GM18517 (cell line): ENCODE measurements at regions not wholly inside any gene's neighbourhood (a gene's known extent, or its start where the extent isn't known, plus 50 kb on each side); places are given as distances from the start of the nearest gene placed in this dataset.

Experiments used
- ATAC-seq: cut with Tn5 transposase; IDR thresholded peaks from one replicate; pipeline ENCODE4 v1.9.1; 2021; ENCODE audit warnings: mild to moderate bottlenecking, moderate library complexity; ENCODE audit not compliant: unreplicated experiment

DNA sequence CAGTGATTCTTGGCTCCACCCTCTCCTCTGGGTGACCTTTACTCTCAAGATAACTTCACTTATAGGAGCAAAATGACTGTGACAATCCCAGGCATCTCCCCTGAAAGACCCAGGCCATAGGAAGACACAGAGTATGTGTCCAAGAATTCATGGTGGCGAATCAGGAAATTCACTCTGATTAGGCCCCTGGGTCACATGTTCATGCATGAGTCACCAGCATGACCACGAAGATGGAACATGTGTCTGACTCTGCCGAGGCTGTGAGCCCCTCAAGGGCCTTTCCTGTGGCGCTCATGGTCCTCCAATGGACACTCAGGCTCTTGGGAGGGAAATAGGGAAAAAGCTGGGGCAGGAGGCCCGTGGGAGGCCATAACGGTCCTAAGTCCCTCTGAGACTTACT is 74.0 kb upstream of the TEX51 start:
- ATAC-seq: no peak

DNA sequence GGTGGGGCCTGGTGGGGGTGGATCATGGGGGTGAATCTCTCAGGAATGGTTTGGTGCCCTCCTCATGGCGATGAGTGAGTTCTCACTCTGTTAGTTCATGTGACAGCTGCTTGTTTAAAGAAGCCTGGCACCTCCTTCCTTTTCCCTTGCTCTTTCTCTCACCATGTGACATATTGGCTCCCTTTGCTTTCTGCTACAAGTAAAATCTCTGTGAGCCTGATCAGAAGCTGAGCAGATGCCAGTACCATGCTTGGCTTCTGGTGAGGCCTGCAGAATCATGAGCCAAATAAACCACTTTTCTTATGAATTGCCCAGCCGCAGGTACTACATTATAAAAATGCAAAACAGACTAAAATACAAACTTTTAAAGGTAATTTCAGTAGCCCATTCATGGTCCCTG is 73.4 kb upstream of the TEX51 start:
- ATAC-seq: no peak

DNA sequence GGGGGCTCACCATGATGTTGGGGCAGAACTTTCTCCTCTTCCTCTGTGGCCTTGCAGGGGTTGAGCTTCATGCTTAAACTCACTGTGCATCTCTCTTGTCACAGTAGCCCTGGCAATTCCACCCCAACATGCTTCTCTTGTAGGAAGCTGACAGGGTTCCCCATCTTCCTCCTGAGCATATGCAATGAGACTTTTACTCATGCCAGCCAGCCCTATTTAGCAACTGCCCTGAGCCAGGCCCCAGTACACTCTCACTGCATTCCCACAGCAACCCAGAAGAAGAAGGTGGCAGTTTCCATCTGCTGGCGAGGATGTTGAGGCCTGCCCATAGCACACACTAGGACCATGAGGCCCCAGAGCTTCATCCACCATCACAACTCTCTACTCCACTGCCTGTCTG is 72.2 kb upstream of the TEX51 start:
- ATAC-seq: no peak

DNA sequence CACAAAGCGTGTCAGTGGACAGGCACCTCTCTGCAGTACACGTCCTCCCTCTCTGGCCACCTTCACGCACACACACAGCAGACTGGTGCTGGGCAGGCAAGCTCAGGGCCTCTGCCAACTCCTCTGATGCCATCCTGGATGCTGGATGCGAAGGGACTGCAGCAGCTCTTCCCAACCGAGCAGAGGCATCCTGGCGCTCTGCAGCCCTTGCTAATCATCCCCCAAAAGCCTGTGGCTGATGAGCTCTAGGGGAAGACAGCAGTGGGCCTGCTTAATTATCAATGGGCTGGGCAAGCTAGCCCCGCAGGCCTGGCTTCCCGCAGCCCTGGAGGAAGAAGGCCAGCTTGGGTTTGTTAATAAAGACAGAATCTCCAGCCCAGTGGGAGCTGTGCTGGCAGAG is 71.3 kb upstream of the TEX51 start:
- no peak for ATAC-seq

DNA sequence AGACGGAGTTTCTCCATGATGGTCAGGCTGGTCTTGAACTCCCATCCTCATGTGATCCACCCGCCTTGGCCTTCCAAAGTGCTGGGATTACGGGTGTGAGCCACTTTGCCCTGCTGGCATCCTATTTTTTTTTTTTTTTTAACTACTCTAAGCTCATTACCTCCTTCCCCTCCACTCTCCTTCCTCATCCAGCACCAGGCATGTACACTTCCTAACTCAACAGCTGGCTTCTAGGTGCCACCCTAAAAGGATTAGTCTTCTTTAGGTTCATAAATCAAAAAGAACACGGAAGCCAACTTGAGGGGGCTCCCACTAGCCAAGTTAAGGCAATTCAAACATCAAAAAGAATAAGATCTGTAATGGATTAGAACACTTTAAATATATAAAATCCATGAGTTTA is 70.6 kb upstream of the TEX51 start:
- no peak for ATAC-seq

DNA sequence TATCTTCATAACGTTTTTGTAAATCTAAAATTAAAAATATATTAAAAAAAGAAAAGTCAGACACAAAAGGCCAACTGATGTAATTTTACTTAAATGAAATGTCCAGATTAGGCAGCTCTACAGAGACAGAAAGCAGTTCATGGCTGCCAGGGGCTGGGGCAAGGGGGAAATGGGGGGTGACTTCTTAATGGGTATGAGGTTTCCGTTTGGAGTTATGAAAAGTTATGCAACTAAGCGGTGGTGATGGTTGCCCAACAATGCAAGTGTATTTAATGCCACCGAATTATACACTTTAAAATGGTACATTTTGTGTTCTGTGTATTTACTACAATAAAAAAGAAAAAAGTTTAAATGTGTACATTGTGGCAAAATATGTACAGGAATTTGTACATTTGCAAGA is 70.2 kb upstream of the TEX51 start:
- no peak for ATAC-seq

DNA sequence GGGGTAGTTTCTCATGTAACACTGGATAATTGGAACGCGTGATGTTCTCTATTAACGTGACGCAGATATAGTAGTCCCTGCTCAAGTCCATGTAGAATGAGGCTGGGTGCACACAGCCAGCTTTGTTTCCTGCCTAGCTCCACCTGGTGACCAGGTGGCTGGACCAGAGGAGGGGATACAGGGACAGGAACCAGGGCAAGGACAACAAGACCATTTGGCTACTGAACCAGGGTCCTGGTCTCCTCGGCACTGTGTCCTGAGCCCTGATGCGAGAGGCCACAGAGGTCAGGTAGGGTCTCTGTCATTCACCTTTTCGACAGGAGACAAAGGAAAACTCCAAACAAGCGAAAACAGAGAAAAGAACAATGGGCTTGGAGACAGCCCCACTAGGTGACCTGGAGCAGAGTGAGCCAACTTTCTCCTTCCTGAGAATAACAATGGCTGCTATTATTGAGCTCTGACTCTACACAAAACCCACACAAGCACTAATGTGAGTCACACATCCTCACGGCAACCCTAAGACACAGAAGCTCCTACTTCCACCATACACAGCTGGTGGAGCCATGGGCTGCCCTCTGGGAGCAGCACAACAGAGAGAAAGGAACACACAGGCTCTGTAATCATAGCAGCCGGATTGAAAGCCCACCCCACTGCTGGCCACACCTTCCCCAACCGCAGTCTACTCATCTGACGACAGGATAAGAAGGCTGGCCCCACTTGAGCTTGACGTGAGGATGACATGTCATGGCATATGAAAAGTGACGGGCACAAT is 67.3 kb upstream of the TEX51 start:
- ATAC-seq: no peak

DNA sequence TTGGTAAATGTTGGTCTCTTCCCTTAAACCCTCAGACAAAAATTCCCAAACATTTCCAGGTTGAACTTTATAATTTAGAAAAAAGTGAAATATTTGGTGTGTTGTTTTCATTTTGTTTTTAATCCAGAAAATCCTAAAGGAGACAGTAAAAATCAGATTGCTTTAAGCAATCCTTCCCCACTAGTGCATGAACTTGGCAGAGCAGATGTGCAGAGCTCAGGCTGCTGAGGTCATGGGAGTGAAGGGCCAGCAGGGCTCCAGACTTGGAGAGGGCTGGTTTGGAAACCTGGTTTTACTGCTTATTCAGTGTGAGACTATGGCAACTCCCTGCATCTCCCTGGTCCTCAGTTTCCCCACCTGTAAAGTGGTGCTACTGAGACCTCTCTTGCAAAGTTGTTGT is 66.7 kb upstream of the TEX51 start:
- no peak for ATAC-seq

DNA sequence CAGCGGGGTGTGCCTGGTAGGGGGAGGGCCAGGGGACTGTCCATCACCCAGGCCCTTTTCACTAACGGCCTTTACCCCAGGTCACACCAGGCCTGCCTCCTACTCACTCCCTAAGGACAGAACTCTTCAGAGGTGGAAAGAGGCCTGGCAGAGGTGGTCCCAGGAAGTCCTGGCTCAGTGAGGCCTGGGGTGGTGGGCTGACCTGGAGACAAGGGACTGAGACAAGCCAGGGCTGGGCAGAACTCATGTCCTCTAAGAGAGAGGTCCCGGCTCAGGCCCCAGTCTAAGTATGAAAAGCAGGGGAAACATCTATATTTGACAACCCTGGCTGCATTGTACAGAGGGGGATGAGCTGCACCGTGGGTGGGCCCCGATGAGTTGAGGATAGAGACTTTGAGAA is 65.9 kb upstream of the TEX51 start:
- ATAC-seq: no peak

DNA sequence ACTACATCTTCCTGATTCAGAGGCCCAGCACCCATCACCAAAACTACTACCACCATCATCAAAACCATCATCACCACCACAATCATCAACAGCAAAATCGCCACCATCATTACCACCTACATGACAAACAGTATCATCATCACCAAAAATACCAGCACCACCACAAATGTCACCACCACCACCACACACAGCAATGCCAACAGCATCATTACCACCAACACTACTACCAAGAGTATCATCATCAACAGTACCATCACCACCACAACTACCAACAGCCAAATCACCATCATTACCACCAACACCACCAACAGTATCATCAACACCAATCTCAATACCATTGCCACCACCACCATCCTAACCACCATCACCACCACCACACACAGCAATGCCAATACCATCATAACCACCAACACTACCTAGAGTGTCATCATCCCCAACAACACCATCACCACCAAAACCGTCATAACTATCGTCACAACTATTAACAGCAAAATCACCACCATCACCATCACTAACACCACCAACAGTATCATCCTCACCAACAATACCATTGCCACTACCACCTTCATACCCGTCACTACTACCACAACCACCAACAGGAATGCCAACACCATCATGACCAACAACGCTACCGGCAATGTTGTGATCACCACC is 64.6 kb upstream of the TEX51 start:
- ATAC-seq: no peak

DNA sequence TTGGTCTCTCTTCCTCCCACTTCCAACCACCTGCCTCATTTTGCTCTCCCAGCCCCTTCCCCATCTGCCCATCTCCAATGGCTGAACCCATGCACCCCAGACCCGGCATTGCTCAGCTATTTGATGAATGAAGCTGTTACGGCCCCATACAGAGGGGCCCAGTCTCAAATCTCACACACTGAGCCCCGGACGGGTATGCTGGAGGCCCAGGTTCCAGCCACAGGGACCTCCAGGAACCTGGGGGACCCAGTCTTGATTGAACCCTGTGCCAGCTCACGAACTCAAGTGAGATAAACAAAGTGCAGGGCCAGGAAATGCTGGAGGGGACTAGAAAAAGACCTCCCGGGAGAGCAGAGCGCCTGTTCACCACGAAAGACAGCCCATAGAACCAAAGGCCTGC is 63.4 kb upstream of the TEX51 start:
- ATAC-seq: no peak

DNA sequence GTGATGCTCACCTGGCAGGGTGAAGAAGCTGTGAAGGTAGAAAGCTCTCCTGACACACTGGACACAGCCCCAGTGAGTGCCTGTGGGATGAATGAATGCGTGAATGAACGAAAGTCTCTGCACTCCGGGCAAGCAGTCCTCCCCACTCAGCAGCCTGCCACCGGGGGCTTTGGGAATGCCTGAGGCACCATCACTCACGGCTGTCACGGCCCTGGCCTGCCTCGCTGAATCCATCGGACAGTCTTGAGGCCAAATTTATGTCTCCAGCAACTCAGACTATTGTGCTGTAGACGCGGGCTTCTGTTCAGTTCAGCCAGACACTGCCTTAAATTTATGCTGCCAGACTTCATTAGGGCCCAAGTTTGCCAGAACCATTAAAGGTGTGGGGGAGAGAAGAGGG is 62.9 kb upstream of the TEX51 start:
- no peak for ATAC-seq

DNA sequence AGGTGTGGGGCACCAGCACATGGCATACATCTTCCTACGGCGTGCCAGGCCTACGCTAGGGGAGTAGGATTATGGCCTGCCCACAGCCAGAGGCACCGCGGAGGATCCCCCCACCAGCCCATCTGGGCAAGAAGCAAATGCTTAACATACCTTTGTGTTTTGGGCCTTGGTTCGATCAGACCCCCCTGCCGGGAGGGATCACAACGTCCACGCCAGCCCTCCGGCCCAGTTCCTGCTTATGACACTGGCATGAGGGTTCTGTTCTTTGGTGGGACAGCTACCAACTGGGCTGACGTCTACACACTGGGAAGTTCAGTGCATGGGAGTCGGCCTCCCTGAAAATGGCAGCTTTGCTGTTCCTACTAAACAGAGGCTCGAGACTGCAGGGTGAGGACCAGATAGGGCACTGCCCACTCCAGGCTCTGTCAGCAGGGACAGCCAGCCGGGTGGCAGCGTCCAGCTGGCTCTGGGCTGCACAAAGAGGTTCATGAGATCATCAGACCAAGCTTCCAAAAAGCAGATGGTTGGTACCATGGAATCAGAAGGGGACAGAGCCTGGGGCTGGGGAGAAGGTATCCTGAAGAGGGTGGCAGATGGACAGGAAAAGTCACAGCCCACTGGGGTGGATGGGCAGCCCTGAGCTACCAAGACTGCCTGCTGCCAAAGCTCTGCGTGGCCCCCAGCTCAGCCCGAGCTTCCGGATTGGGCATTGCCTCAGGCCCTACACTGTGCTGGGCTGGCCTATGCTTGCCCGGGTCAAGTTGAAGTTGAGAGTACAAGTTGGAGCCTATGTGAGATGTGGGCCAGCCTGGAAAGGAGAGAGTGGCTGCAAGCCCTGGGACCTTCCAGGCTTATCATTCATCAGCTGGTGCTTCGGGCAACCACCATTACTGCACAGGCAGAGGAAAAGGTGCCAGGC is 61.7 kb upstream of the TEX51 start:
- ATAC-seq: no peak

DNA sequence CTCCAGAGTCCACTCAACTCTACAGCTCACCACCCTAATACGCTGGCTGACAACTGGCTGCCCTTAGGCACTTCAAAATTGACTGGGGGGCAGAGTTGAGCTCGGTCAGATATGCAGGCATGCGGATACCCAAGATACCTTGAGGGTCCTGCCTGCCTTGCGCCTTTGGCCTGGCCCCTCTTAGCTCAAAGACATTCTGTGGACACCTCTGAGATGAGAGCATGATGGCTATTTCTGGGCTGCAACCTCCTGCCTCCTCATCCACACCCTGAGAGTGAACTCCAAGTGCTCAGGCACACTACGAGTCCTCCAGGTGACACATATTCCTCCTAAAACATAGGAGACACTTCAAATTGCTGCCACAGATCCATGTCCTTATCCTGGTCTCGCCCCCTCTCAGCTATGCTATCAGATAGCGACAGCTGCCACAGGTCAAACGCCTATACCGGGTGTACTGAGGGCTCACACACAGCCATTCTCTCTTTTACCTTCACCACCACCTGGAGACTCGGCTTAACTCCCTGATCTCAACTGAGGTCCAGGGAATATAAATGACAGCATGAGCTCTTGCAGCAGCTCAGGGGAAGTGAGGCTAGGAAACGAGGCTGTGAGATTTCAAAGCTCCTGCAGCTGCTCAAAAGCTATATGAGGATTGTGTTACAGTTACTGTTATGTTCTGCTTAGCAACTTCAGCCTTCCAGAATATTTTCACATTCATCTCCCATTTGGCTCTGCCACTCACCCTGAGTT is 60.5 kb upstream of the TEX51 start:
- no peak for ATAC-seq

DNA sequence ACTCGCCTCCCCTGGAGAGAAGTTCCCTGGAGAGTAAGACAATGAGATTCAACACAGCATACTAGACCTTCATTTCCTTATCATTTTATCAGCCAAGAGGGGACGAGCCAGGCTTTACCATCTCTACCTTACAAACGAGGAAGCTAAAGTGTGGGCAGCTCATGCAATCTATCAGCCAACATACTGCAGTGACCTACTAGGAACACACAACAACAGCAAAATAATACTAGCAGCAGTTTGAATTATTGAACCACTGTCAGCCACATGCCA is 60.0 kb upstream of the TEX51 start:
- ATAC-seq: no peak

DNA sequence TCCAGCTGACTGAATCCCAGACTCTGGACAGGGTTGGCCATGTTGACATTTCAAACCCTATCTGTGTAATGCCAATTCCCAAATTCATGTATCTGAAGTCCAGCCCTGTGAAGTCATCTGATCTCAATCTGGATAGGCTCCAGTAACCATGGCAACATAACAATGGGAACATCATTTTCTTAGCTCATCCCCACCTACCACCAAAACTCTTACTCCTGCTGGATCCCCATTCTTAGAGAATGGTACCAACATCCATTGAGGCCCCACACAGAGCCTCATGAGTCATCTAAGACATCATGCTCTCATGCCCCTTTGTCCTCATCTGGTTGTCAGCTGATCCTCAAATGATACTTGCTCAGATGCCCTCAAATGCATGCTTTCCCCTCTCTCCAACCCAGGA is 58.9 kb upstream of the TEX51 start:
- ATAC-seq: no peak

DNA sequence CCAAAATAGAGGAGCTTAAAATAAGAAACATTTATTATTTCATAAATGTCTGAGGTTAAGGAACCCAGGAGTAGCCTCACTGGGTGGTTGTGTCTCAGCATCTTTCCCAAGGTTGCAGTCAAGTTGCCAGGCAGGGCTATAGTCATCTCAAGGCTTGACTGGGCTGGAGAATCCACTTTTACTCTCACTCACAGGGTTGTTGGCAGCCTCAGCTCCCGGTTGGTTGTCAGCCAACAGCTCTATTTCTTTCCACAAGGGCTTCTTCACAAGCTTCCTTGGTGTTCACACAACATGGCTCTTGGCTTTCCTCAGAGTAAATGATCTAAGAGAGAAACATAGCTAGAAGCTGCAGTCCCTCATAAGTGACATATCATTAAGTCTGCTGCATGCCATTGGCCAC is 55.6 kb upstream of the TEX51 start:
- no peak for ATAC-seq

DNA sequence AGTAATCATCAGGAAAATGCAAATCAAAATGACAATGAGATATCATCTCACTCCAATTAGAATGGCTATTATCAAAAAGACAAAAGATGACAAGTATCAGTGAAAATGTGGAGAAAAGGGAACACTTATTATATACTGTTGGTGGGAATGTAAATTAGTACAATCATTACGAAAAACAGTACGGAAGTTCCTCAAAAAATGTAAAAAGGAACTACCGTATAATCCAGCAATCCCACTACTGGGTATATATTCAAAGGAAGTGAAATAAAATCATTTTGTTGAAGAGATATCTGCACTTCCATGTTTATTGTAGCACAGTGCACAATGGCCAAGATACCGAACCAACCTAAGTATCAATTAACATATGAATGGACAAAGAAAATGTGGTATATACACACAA is 52.4 kb upstream of the TEX51 start:
- no peak for ATAC-seq
